Activated CD8-positive, alpha-beta T cell treated with anti-CD3 and anti-CD28 coated beads for 36 hours (primary cell): ENCODE measurements at regions not wholly inside any gene's neighbourhood (a gene's known extent, or its start where the extent isn't known, plus 50 kb on each side); places are given as distances from the start of the nearest gene placed in this dataset.

ENCODE experiments used
- ATAC-seq: fragments of 200-7000 bp; cut with Tn5 transposase; one replicate; pipeline ENCODE4 v1.10.0; 2021; ENCODE audit warnings: mild to moderate bottlenecking, moderate library complexity
- CTCF ChIA-PET: fragments of 350-600 bp; sonication (Branson Sonifier 250); formaldehyde crosslinking; loops from one replicate; lab custom pipeline; 2021; ENCODE audit warnings: antibody characterized with exemption; lab: Charles Lee
- POLR2A ChIA-PET: fragments of 350-600 bp; sonication (Branson Sonifier 250); formaldehyde crosslinking; loops from one replicate; lab custom pipeline; 2021; ENCODE audit warnings: antibody characterized with exemption; lab: Charles Lee
- DNase-seq: peaks from one replicate; pipeline ENCODE4 v3.0.0-alpha.2; 2020
- H3K27ac Mint-ChIP-seq: one replicate; pipeline ENCODE4 v1.8.0; 2021; ENCODE audit warnings: mild to moderate bottlenecking, mixed read lengths
- H3K27me3 Mint-ChIP-seq: one replicate; pipeline ENCODE4 v1.8.0; 2021; ENCODE audit warnings: mixed read lengths
- H3K36me3 Mint-ChIP-seq: one replicate; pipeline ENCODE4 v1.8.0; 2021; ENCODE audit warnings: low read depth, mixed read lengths
- H3K4me1 Mint-ChIP-seq: one replicate; pipeline ENCODE4 v1.8.0; 2021; ENCODE audit warnings: low read depth, mixed read lengths
- H3K4me3 Mint-ChIP-seq: one replicate; pipeline ENCODE4 v1.8.0; 2021; ENCODE audit warnings: mild to moderate bottlenecking, moderate library complexity, mixed read lengths
- H3K9me3 Mint-ChIP-seq: one replicate; pipeline ENCODE4 v1.8.0; 2021; ENCODE audit warnings: mixed read lengths
- CTCF ChIP-seq: fragments of 200-600 bp; IDR thresholded peaks from one replicate; pipeline ENCODE4 v1.8.0; 2022; ENCODE audit warnings: antibody characterized with exemption, mild to moderate bottlenecking
- intact Hi-C: fragments of 100-400 bp; cut with micrococcal nuclease; formaldehyde crosslinking; loops from one replicate; pipeline ENCODE4 v1.10.0; 2022

- H3K27ac Mint-ChIP-seq, result no peak overlapping the region
- no peaks in the 10 kb centered on the region for H3K36me3 Mint-ChIP-seq
- H3K27me3 Mint-ChIP-seq, result peaks cover 3% of the 10 kb centered on the region
- no peaks in the 10 kb centered on the region for H3K9me3 Mint-ChIP-seq
- no peak for TF ChIP-seq CTCF
- H3K4me1 Mint-ChIP-seq, result no peaks in the 10 kb centered on the region
- CTCF ChIA-PET, result no interaction called here
- intact Hi-C loops, result no loop called here
- H3K4me3 Mint-ChIP-seq, result no peak overlapping the region
- POLR2A ChIA-PET, result interaction anchor here (0.6 kb wide), 1 partner anchor 25 kb away, joined by 3 read pairs; no protein-coding TSS in a partner anchor
- no peak for DNase-seq
- ATAC-seq, result no peak
These were observed 425.9 kb downstream of the TMEM135 start for GRCh38 chr11:87463486-87464102.

DNA sequence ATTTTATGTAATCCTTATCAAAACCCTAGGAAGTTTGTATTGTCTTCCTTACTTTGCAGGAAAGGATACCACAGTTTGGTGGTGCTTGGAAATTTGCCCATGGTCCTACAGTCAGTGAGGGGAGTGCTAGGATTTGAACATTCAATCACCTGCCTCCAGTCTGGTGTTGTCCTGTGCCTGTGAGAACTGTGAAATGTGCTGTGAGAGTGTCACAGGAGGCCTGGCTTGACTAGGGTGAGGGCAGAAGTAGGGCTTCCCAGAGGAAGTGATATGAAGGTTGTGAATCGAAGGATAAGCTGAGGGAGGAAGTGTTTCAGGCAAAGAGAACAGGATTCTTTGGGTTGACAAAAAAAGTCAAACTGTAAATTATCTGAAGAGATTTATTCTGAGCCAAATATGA lies 424.4 kb downstream of the TMEM135 start:
- peaks cover 3% of the 10 kb centered on the region for H3K27me3 Mint-ChIP-seq
- intact Hi-C loops, result no loop called here
- no peaks in the 10 kb centered on the region for H3K36me3 Mint-ChIP-seq
- CTCF ChIA-PET, result no interaction called here
- POLR2A ChIA-PET, result no interaction called here
- TF ChIP-seq CTCF, result no peak
- H3K9me3 Mint-ChIP-seq, result no peaks in the 10 kb centered on the region
- H3K4me1 Mint-ChIP-seq, result no peaks in the 10 kb centered on the region
- DNase-seq (no peak), ATAC-seq (no peak)
- no peak overlapping the region for H3K27ac Mint-ChIP-seq
- H3K4me3 Mint-ChIP-seq, result no peak overlapping the region

GRCh38 chr11:87460842-87461637 lies 423.3 kb downstream of the TMEM135 start:
- Mint-ChIP-seq H3K9me3 (no peaks in the 10 kb centered on the region), H3K4me1 (no peaks in the 10 kb centered on the region), H3K4me3 (no peak overlapping the region), H3K27ac (no peak overlapping the region), H3K27me3 (peaks cover 3% of the 10 kb centered on the region), H3K36me3 (no peaks in the 10 kb centered on the region)
- DNase-seq, result no peak
- no peak for ATAC-seq
- intact Hi-C loops, result no loop called here
- POLR2A ChIA-PET, result no interaction called here
- TF ChIP-seq CTCF, result no peak
- CTCF ChIA-PET, result interaction anchor here (1.0 kb wide), 1 partner anchor 40 kb away, joined by 3 read pairs; no protein-coding TSS in a partner anchor

DNA sequence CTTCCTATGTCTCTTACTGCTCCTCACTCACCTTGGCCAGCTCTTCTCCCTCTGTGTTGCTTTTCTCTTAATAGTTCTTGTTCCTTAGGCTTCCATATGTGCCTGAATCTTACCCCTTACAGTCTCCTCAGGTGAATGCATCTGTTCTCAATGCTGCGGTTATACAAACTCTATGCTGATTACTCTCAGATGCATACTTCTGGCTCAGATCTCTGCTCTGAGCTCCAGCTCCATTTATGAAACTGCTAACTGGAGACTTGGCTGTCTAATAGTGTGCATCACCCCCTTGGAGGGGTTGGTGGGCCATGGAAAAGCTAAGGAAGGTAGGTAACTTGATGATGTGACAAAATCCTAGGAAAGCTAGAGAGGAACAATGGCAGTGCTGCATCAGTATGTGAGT lies 422.5 kb downstream of the TMEM135 start:
- intact Hi-C loops, result no loop called here
- no peak for TF ChIP-seq CTCF
- CTCF ChIA-PET, result interaction anchor here (1.0 kb wide), 1 partner anchor 39 kb away, joined by 3 read pairs; no protein-coding TSS in a partner anchor
- no peak overlapping the region for H3K27ac Mint-ChIP-seq
- H3K27me3 Mint-ChIP-seq, result peaks cover 3% of the 10 kb centered on the region
- POLR2A ChIA-PET, result no interaction called here
- H3K4me3 Mint-ChIP-seq, result no peak overlapping the region
- no peaks in the 10 kb centered on the region for H3K9me3 Mint-ChIP-seq
- ATAC-seq (no peak), DNase-seq (no peak)
- no peaks in the 10 kb centered on the region for H3K4me1 Mint-ChIP-seq
- H3K36me3 Mint-ChIP-seq, result no peaks in the 10 kb centered on the region

DNA sequence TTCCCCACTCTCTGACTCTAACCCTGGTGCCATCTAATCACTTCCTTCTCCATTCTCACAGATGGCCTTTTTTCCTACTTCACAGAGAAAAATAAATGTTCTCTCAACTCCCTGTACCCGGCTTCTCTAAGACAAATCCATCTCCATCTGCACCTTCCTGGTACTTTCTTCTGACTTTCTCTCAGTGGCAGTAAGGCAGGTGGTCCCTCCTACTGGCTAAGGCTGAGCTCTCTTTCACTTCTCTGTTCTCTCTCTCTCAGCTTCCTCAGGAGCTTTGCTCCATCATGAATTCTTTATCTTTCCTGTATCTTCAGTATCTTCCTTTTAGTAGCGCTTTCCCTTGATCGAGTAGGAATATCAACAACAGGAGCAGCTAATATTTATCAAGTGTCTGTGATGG lies 421.6 kb downstream of the TMEM135 start:
- Mint-ChIP-seq H3K36me3 (no peaks in the 10 kb centered on the region), H3K4me1 (no peaks in the 10 kb centered on the region), H3K9me3 (no peaks in the 10 kb centered on the region), H3K4me3 (no peak overlapping the region), H3K27ac (no peak overlapping the region), H3K27me3 (peaks cover 1% of the 10 kb centered on the region)
- ChIA-PET CTCF (interaction anchor here (1.5 kb wide), 1 partner anchor 8 kb away, joined by 5 read pairs; no protein-coding TSS in a partner anchor), POLR2A (no interaction called here)
- no peak for DNase-seq
- TF ChIP-seq CTCF, result no peak
- intact Hi-C loops, result no loop called here
- no peak for ATAC-seq
